K562 (cell line): ENCODE measurements at regions not wholly inside any gene's neighbourhood (a gene's known extent, or its start where the extent isn't known, plus 50 kb on each side); places are given as distances from the start of the nearest gene placed in this dataset.

Experiments used
- ATAC-seq: fragments of 200-7000 bp; cut with Tn5 transposase; 3 replicates; pipeline ENCODE4 v1.9.1; 2020; ENCODE audit warnings: moderate library complexity
- BruUV-seq: library from RNA; stranded (reverse); fragments of 400-500 nt; replicated peaks from 2 replicates; lab custom pipeline; 2021; lab: Mats Ljungman, UMichigan
- CTCF ChIA-PET: fragments of 300-600 bp; formaldehyde crosslinking; extraction: SDS; loops from one replicate; lab custom pipeline; 2021; ENCODE audit warnings: low intra/inter-chr PET ratio; lab: Yijun Ruan, JAX
- POLR2A ChIA-PET: fragments of 300-600, 350-650 bp; sonication (Branson Sonifier 250); formaldehyde crosslinking; extraction: SDS; loops from one replicate; lab custom pipeline; 2021; ENCODE audit warnings: antibody characterized with exemption, inconsistent platforms; lab: Yijun Ruan, JAX
- DNase-seq, 4 experiments: peaks; one replicate each; pipeline versions ENCODE4 v3.0.0 to v3.0.0-alpha.2; 2011 to 2018; ENCODE audit warnings: low spot score in 3 of 4, mixed read lengths in 3 of 4; ENCODE audit errors: extremely low read depth in 1 of 4
- FAIRE-seq: peaks from 2 replicates; lab custom pipeline; 2011; peaks lifted over from hg19 to GRCh38; lab: Jason Lieb, UNC
- H2AFZ ChIP-seq: 2 replicates; pipeline ENCODE4 v1.6.0; 2011; ENCODE audit warnings: low read depth, low read length, control low read depth, inconsistent platforms
- H3K27ac ChIP-seq: fragments of 200-600 bp; 3 replicates; pipeline ENCODE4 v1.8.0; 2011; ENCODE audit warnings: low read depth, mild to moderate bottlenecking, control low read depth, inconsistent platforms, low read length, moderate library complexity, mixed read lengths; ENCODE audit errors: extremely low read depth
- H3K27me3 ChIP-seq, 2 experiments: fragments of 300-600 bp in 1 of 2; 2 replicates in 1 of 2; 3 replicates in 1 of 2; pipeline versions ENCODE4 v1.6.0 to v1.8.0; 2011; ENCODE audit warnings: inconsistent platforms in 2 of 2, low read length in 2 of 2, mild to moderate bottlenecking in 1 of 2, mixed read lengths in 1 of 2, moderate library complexity in 1 of 2; ENCODE audit not compliant: control insufficient read depth in 2 of 2, insufficient read depth in 2 of 2
- H3K36me3 ChIP-seq: fragments of 300-600 bp; 3 replicates; pipeline ENCODE4 v1.8.0; 2011; ENCODE audit warnings: mild to moderate bottlenecking, low read length, inconsistent platforms; ENCODE audit not compliant: control insufficient read depth, insufficient read depth
- H3K4me1 ChIP-seq, 2 experiments: fragments of 200-600 bp in 1 of 2; replicated peaks in 1 of 2; 2 replicates in 1 of 2; 3 replicates in 1 of 2; pipeline versions ENCODE4 v1.5.1 to v1.8.0; 2011; ENCODE audit warnings: inconsistent platforms in 2 of 2, low read length in 2 of 2, mild to moderate bottlenecking in 1 of 2, mixed read lengths in 1 of 2, moderate library complexity in 1 of 2; ENCODE audit not compliant: control insufficient read depth in 2 of 2, insufficient read depth in 2 of 2
- H3K4me2 ChIP-seq: 2 replicates; pipeline ENCODE4 v1.6.1; 2011; ENCODE audit warnings: low read length, control low read depth, inconsistent platforms, mixed read lengths; ENCODE audit not compliant: insufficient read depth
- H3K4me3 ChIP-seq: fragments of 200-600 bp; sonication (generic), shearing (Covaris generic); 2 replicates; pipeline ENCODE4 v1.5.1; 2016; ENCODE audit warnings: control low read depth, inconsistent platforms
- H3K79me2 ChIP-seq: fragments of 200-600 bp; 3 replicates; pipeline ENCODE4 v1.8.0; 2011; ENCODE audit warnings: low read length, inconsistent platforms; ENCODE audit not compliant: control insufficient read depth, insufficient read depth
- H3K9ac ChIP-seq, 2 experiments: 2 replicates each; pipeline versions ENCODE4 v1.6.0 to v1.6.1; 2011; ENCODE audit warnings: low read depth in 2 of 2, low read length in 2 of 2, control low read depth in 1 of 2, inconsistent platforms in 1 of 2, mild to moderate bottlenecking in 1 of 2, mixed read lengths in 1 of 2; ENCODE audit not compliant: insufficient read depth in 1 of 2
- H3K9me1 ChIP-seq: one replicate; pipeline ENCODE4 v1.6.0; 2011; ENCODE audit warnings: inconsistent platforms, mild to moderate bottlenecking, low read length, moderate library complexity; ENCODE audit not compliant: control insufficient read depth, insufficient read depth
- H3K9me3 ChIP-seq: replicated peaks from 2 replicates; pipeline ENCODE4 v1.5.1; 2011; ENCODE audit warnings: low read depth, low read length, inconsistent platforms; ENCODE audit not compliant: control insufficient read depth, insufficient read depth
- H4K20me1 ChIP-seq: replicated peaks from 2 replicates; pipeline ENCODE4 v1.6.1; 2011; ENCODE audit warnings: low read length, inconsistent platforms, mixed read lengths; ENCODE audit not compliant: control insufficient read depth, insufficient read depth
- BACH1 ChIP-seq: fragments of 200-800 bp; sonication (Bioruptor generic); IDR thresholded peaks from 2 replicates; pipeline ENCODE4 v1.6.1; 2016; ENCODE audit warnings: missing genetic modification characterization, missing compliant biosample characterization
- BCL6 ChIP-seq: fragments of 250-450 bp; sonication (Bioruptor Pico); IDR thresholded peaks from 2 replicates; pipeline ENCODE4 v1.4.0; 2020
- BDP1 ChIP-seq: IDR thresholded peaks from 3 replicates; pipeline ENCODE4 v1.6.1; 2011; ENCODE audit not compliant: insufficient read length, insufficient read depth
- HDAC6 ChIP-seq: IDR thresholded peaks from 2 replicates; pipeline ENCODE4 v1.6.1; 2012; ENCODE audit warnings: low read depth, mild to moderate bottlenecking, control low read depth, inconsistent platforms, low read length, moderate library complexity
- HNRNPUL1 ChIP-seq: fragments of 200-400 bp; formaldehyde crosslinking; IDR thresholded peaks from 2 replicates; pipeline ENCODE4 v1.6.1; 2017; ENCODE audit warnings: low read length
- KHSRP ChIP-seq: fragments of 450-650 bp; IDR thresholded peaks from 2 replicates; pipeline ENCODE4 v1.6.1; 2017
- NCOA4 ChIP-seq: fragments of 450-650 bp; IDR thresholded peaks from 2 replicates; pipeline ENCODE4 v1.6.1; 2018; ENCODE audit warnings: mild to moderate bottlenecking; ENCODE audit not compliant: partially characterized antibody
- NFXL1 ChIP-seq: fragments of 450-650 bp; formaldehyde crosslinking; IDR thresholded peaks from 2 replicates; pipeline ENCODE4 v1.4.0; 2021; ENCODE audit warnings: mild to moderate bottlenecking
- NR3C1 ChIP-seq: sonication (generic); formaldehyde crosslinking; IDR thresholded peaks from 2 replicates; pipeline ENCODE4 v1.8.1; 2022; ENCODE audit warnings: missing genetic modification reagents
- PHF20 ChIP-seq: fragments of 450-650 bp; IDR thresholded peaks from 2 replicates; pipeline ENCODE4 v1.6.1; 2018; ENCODE audit not compliant: partially characterized antibody
- POLR2H ChIP-seq: IDR thresholded peaks from 2 replicates; pipeline ENCODE4 v1.6.1; 2016; ENCODE audit warnings: missing genetic modification characterization, low read depth, mild to moderate bottlenecking, control low read depth, missing compliant biosample characterization, moderate library complexity
- RNF2 ChIP-seq: sonication (generic); IDR thresholded peaks from 2 replicates; pipeline ENCODE4 v1.6.1; 2016
- RUNX1 ChIP-seq: sonication (generic); IDR thresholded peaks from 2 replicates; pipeline ENCODE4 v1.6.1; 2016; ENCODE audit warnings: antibody characterized with exemption, low read depth
- SMARCA4 ChIP-seq: fragments of 450-650 bp; IDR thresholded peaks from 2 replicates; pipeline ENCODE4 v1.6.1; 2016
- ZNF165 ChIP-seq: fragments of 250-450 bp; sonication (Bioruptor Pico); IDR thresholded peaks from 2 replicates; pipeline ENCODE4 v1.4.0; 2020; ENCODE audit warnings: borderline replicate concordance
- WGBS: fragments of 100-300 bp; shearing (Covaris generic); methylation state at CpG from one replicate; pipeline ENCODE4 v1.1.6; 2016; ENCODE audit warnings: low coverage, mixed read lengths; ENCODE audit not compliant: insufficient coverage; ENCODE audit errors: missing lambda C conversion rate; 5-methylcytosine and 5-hydroxymethylcytosine counted together
- in situ Hi-C: fragments of 300-500 bp; cut with MboI; formaldehyde crosslinking; loops from 4 replicates; pipeline ENCODE4 v1.15.0; 2018; ENCODE audit warnings: inconsistent platforms, mixed read lengths
- intact Hi-C: fragments of 100-400 bp; cut with micrococcal nuclease; formaldehyde crosslinking; loops from 2 replicates; pipeline ENCODE4 v1.14.2; 2022
- TF ChIP-seq, protein P1 (sequence below): sonication (generic); formaldehyde crosslinking; IDR thresholded peaks from 2 replicates; pipeline ENCODE4 v1.8.0; 2022; ENCODE audit warnings: missing genetic modification reagents, mild to moderate bottlenecking, borderline replicate concordance
- TF ChIP-seq, protein P2 (sequence below): fragments of 250-450 bp; sonication (Bioruptor Pico); IDR thresholded peaks from 2 replicates; pipeline ENCODE4 v1.4.0; 2020
- TF ChIP-seq, protein P3 (sequence below): fragments of 250-450 bp; sonication (Bioruptor Pico); IDR thresholded peaks from 2 replicates; pipeline ENCODE4 v1.5.0; 2021; ENCODE audit warnings: mild to moderate bottlenecking, borderline replicate concordance
- TF ChIP-seq, protein P4 (sequence below): sonication (generic); formaldehyde crosslinking; IDR thresholded peaks from 2 replicates; pipeline ENCODE4 v1.9.0; 2022; ENCODE audit warnings: mild to moderate bottlenecking, missing genetic modification reagents

DNA sequence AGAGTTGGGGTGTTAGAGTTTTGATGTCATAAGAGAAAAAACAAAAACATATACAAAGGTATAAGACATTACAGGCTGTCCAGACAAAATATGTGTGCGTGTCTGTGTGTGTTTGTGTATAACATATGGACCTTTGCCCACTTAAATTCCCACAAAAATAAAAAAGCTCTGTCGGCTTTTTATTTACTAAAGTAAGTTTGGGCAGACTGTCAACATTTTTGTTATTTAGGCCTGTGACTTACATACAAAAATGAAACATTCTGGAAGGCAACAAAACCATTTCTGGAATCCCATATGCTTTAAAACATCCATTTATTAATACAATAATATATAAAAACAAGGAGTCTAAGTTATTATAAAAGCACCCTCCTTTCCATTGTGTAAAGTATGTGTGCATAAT lies 960.1 kb upstream of the FAT3 start:
- H3K9me1 ChIP-seq = no peaks in the 10 kb centered on the region
- in situ Hi-C loops (no loop called here), intact Hi-C loops (no loop called here)
- FAIRE-seq = no peak
- H3K36me3 ChIP-seq = no peaks in the 10 kb centered on the region
- H2AFZ ChIP-seq = no peak overlapping the region
- CTCF ChIA-PET = no interaction called here
- H3K27ac ChIP-seq = no peak overlapping the region
- WGBS = 0% methylated on average over 2 of the region's 2 CpGs
- no TSS peak for BruUV-seq
- no peak overlapping the region for H3K9ac ChIP-seq
- no peak for ATAC-seq
- no peaks in the 10 kb centered on the region for H3K79me2 ChIP-seq
- H3K4me2 ChIP-seq = no peak overlapping the region
- H3K9me3 ChIP-seq = no peaks in the 10 kb centered on the region
- no peaks in the 10 kb centered on the region for H4K20me1 ChIP-seq
- POLR2A ChIA-PET = no interaction called here
- H3K4me1 ChIP-seq = no peaks in the 10 kb centered on the region
- H3K27me3 ChIP-seq = no peaks in the 10 kb centered on the region
- no peak for DNase-seq
- no peak overlapping the region for H3K4me3 ChIP-seq
- TF ChIP-seq BCL6 (CRISPR knock-in tag) = no peak
- no peak for TF ChIP-seq NCOA4
- no peak for TF ChIP-seq BACH1
- TF ChIP-seq RUNX1 = no peak
- TF ChIP-seq KHSRP = no peak
- no peak for TF ChIP-seq NFXL1 (CRISPR knock-in tag)
- TF ChIP-seq, protein P1, sequence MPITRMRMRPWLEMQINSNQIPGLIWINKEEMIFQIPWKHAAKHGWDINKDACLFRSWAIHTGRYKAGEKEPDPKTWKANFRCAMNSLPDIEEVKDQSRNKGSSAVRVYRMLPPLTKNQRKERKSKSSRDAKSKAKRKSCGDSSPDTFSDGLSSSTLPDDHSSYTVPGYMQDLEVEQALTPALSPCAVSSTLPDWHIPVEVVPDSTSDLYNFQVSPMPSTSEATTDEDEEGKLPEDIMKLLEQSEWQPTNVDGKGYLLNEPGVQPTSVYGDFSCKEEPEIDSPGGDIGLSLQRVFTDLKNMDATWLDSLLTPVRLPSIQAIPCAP (CRISPR knock-in tag) = no peak
- TF ChIP-seq ZNF165 (CRISPR knock-in tag) = no peak
- no peak for TF ChIP-seq POLR2H (tag)
- TF ChIP-seq PHF20 = no peak
- TF ChIP-seq NR3C1 = no peak
- TF ChIP-seq, protein P2, sequence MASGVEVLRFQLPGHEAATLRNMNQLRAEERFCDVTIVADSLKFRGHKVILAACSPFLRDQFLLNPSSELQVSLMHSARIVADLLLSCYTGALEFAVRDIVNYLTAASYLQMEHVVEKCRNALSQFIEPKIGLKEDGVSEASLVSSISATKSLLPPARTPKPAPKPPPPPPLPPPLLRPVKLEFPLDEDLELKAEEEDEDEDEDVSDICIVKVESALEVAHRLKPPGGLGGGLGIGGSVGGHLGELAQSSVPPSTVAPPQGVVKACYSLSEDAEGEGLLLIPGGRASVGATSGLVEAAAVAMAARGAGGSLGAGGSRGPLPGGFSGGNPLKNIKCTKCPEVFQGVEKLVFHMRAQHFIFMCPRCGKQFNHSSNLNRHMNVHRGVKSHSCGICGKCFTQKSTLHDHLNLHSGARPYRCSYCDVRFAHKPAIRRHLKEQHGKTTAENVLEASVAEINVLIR (CRISPR knock-in tag) = no peak
- no peak for TF ChIP-seq BDP1
- TF ChIP-seq HDAC6 = no peak
- TF ChIP-seq, protein P3, sequence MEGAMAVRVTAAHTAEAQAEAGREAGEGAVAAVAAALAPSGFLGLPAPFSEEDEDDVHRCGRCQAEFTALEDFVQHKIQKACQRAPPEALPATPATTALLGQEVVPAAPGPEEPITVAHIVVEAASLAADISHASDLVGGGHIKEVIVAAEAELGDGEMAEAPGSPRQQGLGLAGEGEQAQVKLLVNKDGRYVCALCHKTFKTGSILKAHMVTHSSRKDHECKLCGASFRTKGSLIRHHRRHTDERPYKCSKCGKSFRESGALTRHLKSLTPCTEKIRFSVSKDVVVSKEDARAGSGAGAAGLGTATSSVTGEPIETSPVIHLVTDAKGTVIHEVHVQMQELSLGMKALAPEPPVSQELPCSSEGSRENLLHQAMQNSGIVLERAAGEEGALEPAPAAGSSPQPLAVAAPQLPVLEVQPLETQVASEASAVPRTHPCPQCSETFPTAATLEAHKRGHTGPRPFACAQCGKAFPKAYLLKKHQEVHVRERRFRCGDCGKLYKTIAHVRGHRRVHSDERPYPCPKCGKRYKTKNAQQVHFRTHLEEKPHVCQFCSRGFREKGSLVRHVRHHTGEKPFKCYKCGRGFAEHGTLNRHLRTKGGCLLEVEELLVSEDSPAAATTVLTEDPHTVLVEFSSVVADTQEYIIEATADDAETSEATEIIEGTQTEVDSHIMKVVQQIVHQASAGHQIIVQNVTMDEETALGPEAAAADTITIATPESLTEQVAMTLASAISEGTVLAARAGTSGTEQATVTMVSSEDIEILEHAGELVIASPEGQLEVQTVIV (CRISPR knock-in tag) = no peak
- TF ChIP-seq, protein P4, sequence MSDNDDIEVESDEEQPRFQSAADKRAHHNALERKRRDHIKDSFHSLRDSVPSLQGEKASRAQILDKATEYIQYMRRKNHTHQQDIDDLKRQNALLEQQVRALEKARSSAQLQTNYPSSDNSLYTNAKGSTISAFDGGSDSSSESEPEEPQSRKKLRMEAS (CRISPR knock-in tag) = no peak
- TF ChIP-seq SMARCA4 = no peak
- TF ChIP-seq HNRNPUL1 = no peak
- no peak for TF ChIP-seq RNF2
